ENCODE measurements at regions not wholly inside any gene's neighbourhood (a gene's known extent, or its start where the extent isn't known, plus 50 kb on each side); places are given as distances from the start of the nearest gene placed in this dataset.

- TF ChIP-seq CTCF (IDR thresholded peaks at IDR 0.05): no peak
- TF ChIP-seq EZH2 (IDR thresholded peaks at IDR 0.05; ENCODE audit: borderline replicate concordance, insufficient read depth, low read depth, low read length, poor library complexity, severe bottlenecking): no peak
Observed at GRCh38 chr11:90453525-90453924, 230.7 kb upstream of the CHORDC1 start.
